K562 (cell line): ENCODE measurements at regions not wholly inside any gene's neighbourhood (a gene's known extent, or its start where the extent isn't known, plus 50 kb on each side); places are given as distances from the start of the nearest gene placed in this dataset.

Experiments used
- ATAC-seq: fragments of 200-7000 bp; cut with Tn5 transposase; 3 replicates; pipeline ENCODE4 v1.9.1; 2020; ENCODE audit warnings: moderate library complexity
- BruUV-seq: library from RNA; stranded (reverse); fragments of 400-500 nt; replicated peaks from 2 replicates; lab custom pipeline; 2021; lab: Mats Ljungman, UMichigan
- CTCF ChIA-PET: fragments of 300-600 bp; formaldehyde crosslinking; extraction: SDS; loops from one replicate; lab custom pipeline; 2021; ENCODE audit warnings: low intra/inter-chr PET ratio; lab: Yijun Ruan, JAX
- POLR2A ChIA-PET: fragments of 300-600, 350-650 bp; sonication (Branson Sonifier 250); formaldehyde crosslinking; extraction: SDS; loops from one replicate; lab custom pipeline; 2021; ENCODE audit warnings: antibody characterized with exemption, inconsistent platforms; lab: Yijun Ruan, JAX
- DNase-seq, 4 experiments: peaks; one replicate each; pipeline versions ENCODE4 v3.0.0 to v3.0.0-alpha.2; 2011 to 2018; ENCODE audit warnings: low spot score in 3 of 4, mixed read lengths in 3 of 4; ENCODE audit errors: extremely low read depth in 1 of 4
- FAIRE-seq: peaks from 2 replicates; lab custom pipeline; 2011; peaks lifted over from hg19 to GRCh38; lab: Jason Lieb, UNC
- H2AFZ ChIP-seq: 2 replicates; pipeline ENCODE4 v1.6.0; 2011; ENCODE audit warnings: low read depth, low read length, control low read depth, inconsistent platforms
- H3K27ac ChIP-seq: fragments of 200-600 bp; 3 replicates; pipeline ENCODE4 v1.8.0; 2011; ENCODE audit warnings: low read depth, mild to moderate bottlenecking, control low read depth, inconsistent platforms, low read length, moderate library complexity, mixed read lengths; ENCODE audit errors: extremely low read depth
- H3K27me3 ChIP-seq, 2 experiments: fragments of 300-600 bp in 1 of 2; 2 replicates in 1 of 2; 3 replicates in 1 of 2; pipeline versions ENCODE4 v1.6.0 to v1.8.0; 2011; ENCODE audit warnings: inconsistent platforms in 2 of 2, low read length in 2 of 2, mild to moderate bottlenecking in 1 of 2, mixed read lengths in 1 of 2, moderate library complexity in 1 of 2; ENCODE audit not compliant: control insufficient read depth in 2 of 2, insufficient read depth in 2 of 2
- H3K36me3 ChIP-seq: fragments of 300-600 bp; 3 replicates; pipeline ENCODE4 v1.8.0; 2011; ENCODE audit warnings: mild to moderate bottlenecking, low read length, inconsistent platforms; ENCODE audit not compliant: control insufficient read depth, insufficient read depth
- H3K4me1 ChIP-seq, 2 experiments: fragments of 200-600 bp in 1 of 2; replicated peaks in 1 of 2; 2 replicates in 1 of 2; 3 replicates in 1 of 2; pipeline versions ENCODE4 v1.5.1 to v1.8.0; 2011; ENCODE audit warnings: inconsistent platforms in 2 of 2, low read length in 2 of 2, mild to moderate bottlenecking in 1 of 2, mixed read lengths in 1 of 2, moderate library complexity in 1 of 2; ENCODE audit not compliant: control insufficient read depth in 2 of 2, insufficient read depth in 2 of 2
- H3K4me2 ChIP-seq: 2 replicates; pipeline ENCODE4 v1.6.1; 2011; ENCODE audit warnings: low read length, control low read depth, inconsistent platforms, mixed read lengths; ENCODE audit not compliant: insufficient read depth
- H3K4me3 ChIP-seq: fragments of 200-600 bp; sonication (generic), shearing (Covaris generic); 2 replicates; pipeline ENCODE4 v1.5.1; 2016; ENCODE audit warnings: control low read depth, inconsistent platforms
- H3K79me2 ChIP-seq: fragments of 200-600 bp; 3 replicates; pipeline ENCODE4 v1.8.0; 2011; ENCODE audit warnings: low read length, inconsistent platforms; ENCODE audit not compliant: control insufficient read depth, insufficient read depth
- H3K9ac ChIP-seq, 2 experiments: 2 replicates each; pipeline versions ENCODE4 v1.6.0 to v1.6.1; 2011; ENCODE audit warnings: low read depth in 2 of 2, low read length in 2 of 2, control low read depth in 1 of 2, inconsistent platforms in 1 of 2, mild to moderate bottlenecking in 1 of 2, mixed read lengths in 1 of 2; ENCODE audit not compliant: insufficient read depth in 1 of 2
- H3K9me1 ChIP-seq: one replicate; pipeline ENCODE4 v1.6.0; 2011; ENCODE audit warnings: inconsistent platforms, mild to moderate bottlenecking, low read length, moderate library complexity; ENCODE audit not compliant: control insufficient read depth, insufficient read depth
- H3K9me3 ChIP-seq: replicated peaks from 2 replicates; pipeline ENCODE4 v1.5.1; 2011; ENCODE audit warnings: low read depth, low read length, inconsistent platforms; ENCODE audit not compliant: control insufficient read depth, insufficient read depth
- H4K20me1 ChIP-seq: replicated peaks from 2 replicates; pipeline ENCODE4 v1.6.1; 2011; ENCODE audit warnings: low read length, inconsistent platforms, mixed read lengths; ENCODE audit not compliant: control insufficient read depth, insufficient read depth
- GTF2E2 ChIP-seq: fragments of 200-800 bp; sonication (Bioruptor generic); IDR thresholded peaks from 2 replicates; pipeline ENCODE4 v1.6.1; 2016; ENCODE audit warnings: missing genetic modification characterization, missing compliant biosample characterization
- ILK ChIP-seq: fragments of 450-650 bp; IDR thresholded peaks from 2 replicates; pipeline ENCODE4 v1.6.1; 2016; ENCODE audit warnings: missing genetic modification characterization, low read depth, mild to moderate bottlenecking, missing compliant biosample characterization, moderate library complexity, borderline replicate concordance
- RBM25 ChIP-seq: fragments of 200-400 bp; formaldehyde crosslinking; IDR thresholded peaks from 2 replicates; pipeline ENCODE4 v1.6.1; 2018; ENCODE audit warnings: low read length, low read depth, moderate library complexity; ENCODE audit not compliant: severe bottlenecking
- SMC3 ChIP-seq: conservative IDR thresholded peaks from 2 replicates; pipeline ENCODE4 v1.6.1; 2011; ENCODE audit warnings: low read depth, low read length, improper control_type of control experiment; ENCODE audit not compliant: insufficient read depth
- TCF7 ChIP-seq: sonication (generic); IDR thresholded peaks from 2 replicates; pipeline ENCODE4 v1.6.1; 2016; ENCODE audit warnings: antibody characterized with exemption, borderline replicate concordance
- ZFPM2 ChIP-seq: fragments of 250-450 bp; sonication (Bioruptor Pico); IDR thresholded peaks from 2 replicates; pipeline ENCODE4 v1.5.1; 2022; ENCODE audit warnings: mild to moderate bottlenecking
- ZNF347 ChIP-seq: fragments of 450-650 bp; formaldehyde crosslinking; IDR thresholded peaks from 2 replicates; pipeline ENCODE4 v1.4.0; 2020; ENCODE audit warnings: low read depth, mild to moderate bottlenecking, moderate library complexity
- WGBS: fragments of 100-300 bp; shearing (Covaris generic); methylation state at CpG from one replicate; pipeline ENCODE4 v1.1.6; 2016; ENCODE audit warnings: low coverage, mixed read lengths; ENCODE audit not compliant: insufficient coverage; ENCODE audit errors: missing lambda C conversion rate; 5-methylcytosine and 5-hydroxymethylcytosine counted together
- in situ Hi-C: fragments of 300-500 bp; cut with MboI; formaldehyde crosslinking; loops from 4 replicates; pipeline ENCODE4 v1.15.0; 2018; ENCODE audit warnings: inconsistent platforms, mixed read lengths
- intact Hi-C: fragments of 100-400 bp; cut with micrococcal nuclease; formaldehyde crosslinking; loops from 2 replicates; pipeline ENCODE4 v1.14.2; 2022
- TF ChIP-seq, protein P1 (sequence below): fragments of 450-650 bp; conservative IDR thresholded peaks from 2 replicates; pipeline ENCODE4 v1.6.1; 2016; ENCODE audit warnings: missing genetic modification characterization, low read depth, mild to moderate bottlenecking, control low read depth, missing compliant biosample characterization
- TF ChIP-seq, protein P2 (sequence below): fragments of 250-450 bp; sonication (Bioruptor Pico); IDR thresholded peaks from 2 replicates; pipeline ENCODE4 v1.8.0; 2022; ENCODE audit warnings: moderate library complexity, mild to moderate bottlenecking, inconsistent platforms

DNA sequence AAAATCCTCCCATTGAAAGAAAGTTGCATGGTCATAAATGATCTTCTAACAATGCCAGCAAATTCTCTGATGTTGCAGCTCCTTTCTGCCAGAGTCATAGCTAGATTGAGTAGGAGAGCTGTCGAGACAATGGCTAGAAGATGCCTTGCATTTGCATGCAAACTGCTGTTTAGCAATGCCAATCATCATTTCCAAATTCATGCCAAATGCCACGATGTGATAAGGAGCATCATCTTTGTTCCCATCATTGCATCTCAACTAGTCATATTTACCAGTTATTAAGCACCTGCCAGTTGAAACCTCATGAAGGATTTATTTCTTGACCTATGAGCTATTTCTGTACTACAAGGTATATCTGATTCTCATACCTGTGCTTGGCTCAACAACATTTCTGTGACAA is 246.4 kb upstream of the PIK3R1 start:
- in situ Hi-C loops, result no loop called here
- Histone ChIP-seq H3K9ac (no peak overlapping the region), H3K4me1 (no peaks in the 10 kb centered on the region), H3K27me3 (no peaks in the 10 kb centered on the region), H3K9me3 (no peaks in the 10 kb centered on the region), H3K79me2 (no peaks in the 10 kb centered on the region), H3K4me3 (no peak overlapping the region), H3K27ac (no peak overlapping the region), H3K36me3 (no peaks in the 10 kb centered on the region), H2AFZ (no peak overlapping the region), H3K9me1 (no peaks in the 10 kb centered on the region), H4K20me1 (no peaks in the 10 kb centered on the region), H3K4me2 (no peak overlapping the region)
- FAIRE-seq (no peak), DNase-seq (no peak), ATAC-seq (no peak)
- WGBS, result 0% methylated on average over 2 of the region's 2 CpGs
- ChIA-PET CTCF (no interaction called here), POLR2A (no interaction called here)
- TF ChIP-seq GTF2E2 (no peak), ILK (tag) (no peak), ZNF347 (CRISPR knock-in tag) (no peak), ZFPM2 (CRISPR knock-in tag) (no peak), TCF7 (no peak), RBM25 (no peak), SMC3 (no peak)
- TF ChIP-seq, protein P1, sequence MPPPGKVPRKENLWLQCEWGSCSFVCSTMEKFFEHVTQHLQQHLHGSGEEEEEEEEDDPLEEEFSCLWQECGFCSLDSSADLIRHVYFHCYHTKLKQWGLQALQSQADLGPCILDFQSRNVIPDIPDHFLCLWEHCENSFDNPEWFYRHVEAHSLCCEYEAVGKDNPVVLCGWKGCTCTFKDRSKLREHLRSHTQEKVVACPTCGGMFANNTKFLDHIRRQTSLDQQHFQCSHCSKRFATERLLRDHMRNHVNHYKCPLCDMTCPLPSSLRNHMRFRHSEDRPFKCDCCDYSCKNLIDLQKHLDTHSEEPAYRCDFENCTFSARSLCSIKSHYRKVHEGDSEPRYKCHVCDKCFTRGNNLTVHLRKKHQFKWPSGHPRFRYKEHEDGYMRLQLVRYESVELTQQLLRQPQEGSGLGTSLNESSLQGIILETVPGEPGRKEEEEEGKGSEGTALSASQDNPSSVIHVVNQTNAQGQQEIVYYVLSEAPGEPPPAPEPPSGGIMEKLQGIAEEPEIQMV (tag), result no peak
- TF ChIP-seq, protein P2, sequence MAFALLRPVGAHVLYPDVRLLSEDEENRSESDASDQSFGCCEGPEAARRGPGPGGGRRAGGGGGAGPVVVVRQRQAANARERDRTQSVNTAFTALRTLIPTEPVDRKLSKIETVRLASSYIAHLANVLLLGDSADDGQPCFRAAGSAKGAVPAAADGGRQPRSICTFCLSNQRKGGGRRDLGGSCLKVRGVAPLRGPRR (CRISPR knock-in tag), result no peak
- intact Hi-C loops, result no loop called here
- BruUV-seq, result no TSS peak
